ENCODE measurements at regions not wholly inside any gene's neighbourhood (a gene's known extent, or its start where the extent isn't known, plus 50 kb on each side); places are given as distances from the start of the nearest gene placed in this dataset.

- no peak for DNase-seq (ENCODE audit: low read depth in 4 of 4, low spot score in 1 of 4)
Measured at GRCh38 chr2:67825476-67825875, 237.3 kb downstream of the C1D start.

DNA sequence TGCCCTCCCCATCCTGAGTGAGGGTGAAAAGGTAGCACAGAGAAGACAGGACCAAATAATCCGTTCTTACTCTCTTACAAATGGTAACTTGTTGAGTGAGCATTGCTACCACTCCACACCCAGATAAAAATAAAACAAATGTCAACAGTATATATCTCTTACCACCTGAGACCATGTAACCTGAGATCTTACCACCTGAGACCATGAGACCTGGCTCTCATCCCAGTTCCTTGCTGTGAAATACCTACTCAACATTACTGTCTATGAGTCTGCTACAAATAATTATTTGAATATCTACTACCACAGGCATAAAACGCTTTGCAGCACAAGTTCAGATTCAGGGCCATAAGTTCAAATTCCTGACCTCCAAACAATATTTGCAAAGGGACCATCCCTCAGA, 234.7 kb downstream of the C1D start:
- no peak for DNase-seq (ENCODE audit: low read depth in 4 of 4, low spot score in 1 of 4)

DNA sequence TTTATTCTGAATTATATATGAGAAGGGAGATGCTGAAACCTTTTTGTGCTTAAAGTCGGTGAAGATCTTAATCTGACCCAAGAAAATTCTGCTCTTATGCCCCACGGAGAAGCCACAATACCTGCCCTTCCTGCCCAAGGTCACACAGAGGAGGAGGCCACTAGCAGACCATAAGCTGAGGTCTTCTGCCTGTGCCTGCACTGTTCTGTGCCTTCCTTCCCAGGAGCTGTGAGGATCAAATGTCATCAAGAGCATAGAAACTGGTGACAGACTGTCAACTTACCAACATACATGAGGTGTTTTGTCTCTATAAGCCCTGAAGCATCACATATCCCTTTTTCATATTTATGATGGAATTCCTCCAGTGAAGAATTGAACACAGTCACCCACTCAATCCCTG, 233.3 kb downstream of the C1D start:
- no peak for DNase-seq (ENCODE audit: low read depth in 4 of 4, low spot score in 1 of 4)

DNA sequence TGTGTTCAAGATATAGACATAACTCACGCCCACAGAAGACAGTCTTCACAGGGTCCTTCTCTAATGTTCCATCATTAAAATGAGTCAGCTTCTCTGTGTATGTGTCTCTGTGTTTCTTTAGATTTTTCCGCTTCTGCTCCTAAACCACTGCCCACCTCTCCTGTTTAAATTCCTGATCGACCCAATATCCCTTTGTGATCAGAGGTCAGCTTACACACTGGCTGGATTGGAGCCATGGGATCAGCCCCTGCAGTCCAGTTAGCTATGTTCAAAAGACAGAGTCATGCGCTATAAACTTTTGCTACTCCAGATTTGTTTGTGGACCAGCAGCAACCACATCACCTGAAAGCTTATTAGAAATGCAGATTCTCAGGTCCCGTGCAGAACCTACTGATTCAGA, 229.2 kb downstream of the C1D start:
- DNase-seq (ENCODE audit: low read depth in 4 of 4, low spot score in 1 of 4) = no peak

DNA sequence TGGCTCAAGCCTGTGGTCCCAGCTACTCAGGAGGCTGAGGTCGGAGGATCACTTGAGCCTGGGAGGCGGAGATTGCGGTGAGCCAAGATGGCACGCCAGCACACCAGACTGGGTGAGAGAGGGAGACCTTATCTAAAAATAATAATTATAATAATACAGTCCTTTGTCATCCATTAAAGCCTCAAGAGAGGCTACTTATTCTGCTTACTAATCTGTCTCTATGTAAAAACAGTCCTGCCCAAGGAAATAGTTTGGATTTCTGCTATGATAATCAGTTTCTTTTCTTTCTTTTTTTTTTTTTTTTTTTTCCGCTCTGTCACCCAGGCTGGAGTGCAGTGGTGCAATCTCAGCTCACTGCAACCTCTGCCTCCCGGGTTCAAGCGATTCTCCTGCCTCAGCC, 228.3 kb downstream of the C1D start:
- DNase-seq (ENCODE audit: low read depth in 4 of 4, low spot score in 1 of 4) = no peak

- no peak for DNase-seq (ENCODE audit: low read depth in 4 of 4, low spot score in 1 of 4)
Measured at GRCh38 chr2:67835266-67835665, 227.5 kb downstream of the C1D start.

DNA sequence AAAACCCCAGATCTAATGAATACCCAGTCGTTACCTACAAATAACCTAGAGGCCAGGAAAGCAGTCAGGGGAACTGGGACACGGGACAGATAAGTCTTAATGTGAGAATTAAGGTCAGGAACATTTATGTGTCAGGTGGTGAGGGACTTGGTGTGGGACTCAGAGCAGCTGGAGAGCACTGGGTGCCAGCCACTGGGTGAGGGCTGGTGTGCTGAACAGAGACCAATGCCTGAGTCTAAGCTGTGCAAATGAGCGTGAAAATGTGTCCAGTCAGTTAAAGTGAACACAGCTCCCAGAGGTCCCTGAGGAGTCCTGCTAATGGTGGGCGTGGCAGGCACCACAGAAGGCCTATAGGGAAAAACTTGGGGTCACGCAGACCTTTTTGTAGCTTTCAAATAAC, 225.9 kb downstream of the C1D start:
- DNase-seq (ENCODE audit: low read depth in 4 of 4, low spot score in 1 of 4) = no peak

DNA sequence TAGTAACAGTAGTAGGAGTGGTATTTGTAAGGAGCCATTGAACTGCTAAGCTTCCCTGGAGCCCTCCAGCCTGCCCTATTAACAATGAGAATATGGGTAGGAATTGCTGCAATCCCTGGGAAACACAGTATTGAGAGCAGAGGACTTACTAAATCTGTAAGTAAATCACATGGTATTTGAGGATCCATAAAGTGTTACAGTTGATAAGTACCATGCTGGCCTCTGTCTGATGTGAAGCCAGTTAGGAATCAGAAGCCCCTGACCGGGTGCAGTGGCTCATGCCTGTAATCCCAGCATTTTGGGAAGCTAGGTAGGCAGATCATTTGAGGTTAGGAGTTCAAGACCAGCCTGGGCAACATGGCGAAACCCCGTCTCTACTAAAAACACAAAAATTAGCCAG, 224.6 kb downstream of the C1D start:
- DNase-seq (ENCODE audit: low read depth in 4 of 4, low spot score in 1 of 4) = no peak

DNA sequence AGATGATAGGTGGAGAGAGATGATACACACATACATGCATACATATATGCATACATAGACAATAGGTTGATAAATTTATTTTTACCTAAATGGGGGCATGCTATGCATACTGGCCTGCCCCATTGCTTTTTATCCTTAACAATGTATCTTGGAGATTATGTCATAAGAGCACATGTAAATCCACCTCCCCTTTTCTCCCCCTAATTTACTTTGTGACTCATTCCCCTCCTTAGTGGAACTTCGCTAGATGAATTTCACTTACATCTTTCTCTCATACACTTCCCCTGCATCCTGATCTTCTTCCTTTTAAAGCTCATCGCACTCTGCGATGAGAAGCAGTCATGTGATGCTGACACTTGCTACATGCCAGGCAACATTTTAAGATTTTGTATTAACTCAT, 223.6 kb downstream of the C1D start:
- no peak for DNase-seq (ENCODE audit: low read depth in 4 of 4, low spot score in 1 of 4)

DNA sequence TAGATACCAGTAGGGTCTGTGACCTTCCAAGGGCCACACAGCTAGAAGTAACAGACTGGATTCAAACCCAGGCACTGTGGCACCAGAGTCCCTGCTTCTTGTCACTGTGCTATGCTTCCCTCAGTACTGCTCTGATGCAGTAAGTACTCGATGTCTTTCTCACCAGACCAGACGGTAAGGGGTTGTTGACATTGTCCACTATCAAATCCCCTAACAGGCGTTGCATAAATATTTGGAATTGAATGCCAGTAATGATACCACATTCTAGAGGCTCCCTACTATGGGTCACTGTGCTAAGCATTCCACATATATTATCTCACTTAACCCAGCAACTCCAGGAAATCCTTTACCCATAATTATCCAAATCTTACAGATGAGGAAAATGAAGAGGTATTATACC, 223.1 kb downstream of the C1D start:
- no peak for DNase-seq (ENCODE audit: low read depth in 4 of 4, low spot score in 1 of 4)

DNA sequence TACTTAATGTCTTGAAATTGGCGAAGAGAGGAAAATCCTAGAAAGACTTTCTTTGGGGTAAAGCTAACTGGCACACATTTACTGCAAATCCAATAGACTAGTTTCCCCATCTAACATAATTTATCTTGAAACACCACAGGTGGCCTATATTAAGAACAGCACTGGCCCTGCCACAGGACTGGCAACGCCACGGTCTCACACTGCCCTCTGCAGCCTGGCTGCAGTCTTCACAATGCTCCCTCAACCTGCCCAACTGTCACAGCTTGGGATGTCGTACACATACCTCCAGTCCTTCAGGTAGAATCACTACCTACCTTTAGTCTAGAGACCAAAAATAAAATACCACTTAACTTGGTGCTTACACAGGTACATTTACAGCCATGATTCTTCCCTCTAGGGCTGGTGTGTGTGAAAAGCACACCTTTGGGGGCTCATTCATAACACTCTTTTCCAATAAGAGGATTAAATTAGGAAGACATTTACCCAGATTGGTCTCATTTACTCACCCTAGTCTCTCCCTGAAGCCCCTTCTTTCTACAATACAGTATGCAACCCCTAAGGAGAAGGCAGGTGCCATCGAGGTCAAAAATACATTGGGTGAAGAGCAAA, 222.2 kb downstream of the C1D start:
- peak in 1 of 4 experiments; percentile 8 for DNase-seq (ENCODE audit: low read depth in 4 of 4, low spot score in 1 of 4)

- no peak for DNase-seq (ENCODE audit: low read depth in 4 of 4, low spot score in 1 of 4)
Measured at GRCh38 chr2:67841711-67842110, 221.1 kb downstream of the C1D start.

DNA sequence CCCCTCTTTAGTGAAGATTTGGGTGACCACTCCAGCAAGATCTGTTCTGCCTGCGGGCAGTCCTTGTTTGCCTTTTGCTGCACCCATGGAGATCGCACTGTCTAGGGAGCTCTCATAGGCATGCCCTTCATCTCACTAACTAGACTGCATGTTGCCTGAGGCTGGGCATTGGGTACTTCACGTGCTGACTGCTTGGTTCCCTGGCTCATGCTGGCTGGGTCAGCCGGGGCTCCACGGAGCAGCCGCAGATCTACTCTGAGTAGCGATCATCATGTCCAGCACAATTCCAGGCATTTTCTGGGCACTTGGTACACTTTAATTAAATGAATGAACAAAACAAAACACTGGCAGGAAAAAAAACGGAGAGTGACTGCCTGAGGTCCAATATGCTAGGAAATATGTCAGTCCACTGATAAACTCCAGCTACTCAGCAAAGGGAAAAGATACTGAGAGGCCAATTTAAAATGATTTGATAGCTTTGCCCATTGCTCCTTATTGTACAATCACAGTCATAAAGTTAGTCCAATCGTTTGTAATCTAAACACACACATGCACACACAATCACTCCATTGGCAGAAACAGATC, 220.3 kb downstream of the C1D start:
- DNase-seq (ENCODE audit: low read depth in 4 of 4, low spot score in 1 of 4) = no peak

GRCh38 chr2:67844024-67844540, 218.7 kb downstream of the C1D start:
- no peak for DNase-seq (ENCODE audit: low read depth in 4 of 4, low spot score in 1 of 4)

- no peak for DNase-seq (ENCODE audit: low read depth in 4 of 4, low spot score in 1 of 4)
Measured at GRCh38 chr2:67845621-67846369, 217.0 kb downstream of the C1D start.

- DNase-seq (ENCODE audit: low read depth in 4 of 4, low spot score in 1 of 4) = peak in 2 of 4 experiments; percentile 1 to 12
Measured at GRCh38 chr2:67846370-67847070, 216.3 kb downstream of the C1D start.

DNA sequence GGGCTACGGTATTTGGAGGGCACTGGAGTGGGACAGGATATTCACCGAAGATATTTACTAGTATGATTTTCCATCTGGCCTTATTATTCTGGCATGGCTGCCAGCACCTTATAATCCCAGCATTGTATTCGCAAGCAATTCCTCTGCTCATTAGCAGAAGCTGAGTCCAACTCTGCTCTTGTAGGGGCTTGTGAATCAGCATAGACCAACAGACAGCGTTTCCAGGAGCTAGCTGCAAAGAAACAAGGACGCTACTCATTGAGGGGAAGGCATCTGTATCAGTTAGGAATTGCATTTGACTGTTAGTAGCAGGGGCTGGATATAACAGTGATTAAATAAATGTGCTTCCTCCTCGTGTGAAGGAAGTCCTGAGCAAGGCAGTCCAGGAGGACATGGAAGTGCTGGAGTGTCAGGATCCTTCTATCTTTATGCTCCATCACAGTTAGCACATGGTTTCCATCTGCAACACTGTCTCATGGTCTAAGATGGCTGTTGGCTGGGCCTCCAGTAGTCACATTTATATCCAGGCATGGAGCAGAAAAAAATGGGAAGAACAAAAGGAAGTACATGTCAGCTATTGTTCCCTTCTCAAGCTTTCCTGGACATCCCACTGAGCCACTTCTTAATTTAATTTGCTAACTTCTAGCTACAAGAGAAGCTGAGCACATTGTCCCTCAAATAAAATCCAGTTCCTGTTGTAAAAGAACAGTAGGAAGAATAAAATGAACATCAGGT, 214.1 kb downstream of the C1D start:
- no peak for DNase-seq (ENCODE audit: low read depth in 4 of 4, low spot score in 1 of 4)

- DNase-seq (ENCODE audit: low read depth in 4 of 4, low spot score in 1 of 4) = no peak
Measured at GRCh38 chr2:67851016-67851415, 211.8 kb downstream of the C1D start.

GRCh38 chr2:67851956-67852824, 210.6 kb downstream of the C1D start:
- no peak for DNase-seq (ENCODE audit: low read depth in 4 of 4, low spot score in 1 of 4)

- no peak for DNase-seq (ENCODE audit: low read depth in 4 of 4, low spot score in 1 of 4)
Measured at GRCh38 chr2:67854103-67854743, 208.6 kb downstream of the C1D start.
